ENCODE measurements at regions not wholly inside any gene's neighbourhood (a gene's known extent, or its start where the extent isn't known, plus 50 kb on each side); places are given as distances from the start of the nearest gene placed in this dataset.
"Not testable (repeated sequence)": the region's sequence is repeated elsewhere in the genome, so short reads cannot be mapped to it uniquely, and the experiment has no call there.

GRCh38 chr21:21860888-21861287 is 862.7 kb downstream of the NCAM2 start:
- DNase-seq, result no peak

DNA sequence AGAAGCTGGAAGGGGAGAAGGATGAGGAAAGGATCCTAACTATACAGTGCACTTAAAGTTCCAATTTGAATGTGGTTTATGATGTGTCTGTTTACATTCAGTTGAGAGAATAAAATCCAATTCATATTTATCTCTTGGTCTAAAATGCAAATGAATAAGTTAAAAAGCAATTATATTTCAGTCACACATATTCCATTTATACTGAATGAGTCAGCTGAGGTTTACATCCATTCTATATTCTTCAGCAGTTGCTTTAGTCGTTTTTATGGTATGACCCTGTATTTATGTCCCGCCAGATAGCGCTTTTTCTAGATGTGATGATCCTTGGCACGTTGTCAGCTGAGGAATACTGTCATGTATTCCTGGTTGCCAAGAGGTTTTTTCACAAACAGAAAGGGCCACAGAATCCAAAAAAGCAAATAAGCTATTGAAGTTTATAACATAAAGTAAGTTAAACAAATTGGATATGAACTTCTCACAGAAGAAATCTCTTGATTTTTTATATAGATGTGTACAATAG is 866.2 kb downstream of the NCAM2 start:
- no peak for DNase-seq

DNA sequence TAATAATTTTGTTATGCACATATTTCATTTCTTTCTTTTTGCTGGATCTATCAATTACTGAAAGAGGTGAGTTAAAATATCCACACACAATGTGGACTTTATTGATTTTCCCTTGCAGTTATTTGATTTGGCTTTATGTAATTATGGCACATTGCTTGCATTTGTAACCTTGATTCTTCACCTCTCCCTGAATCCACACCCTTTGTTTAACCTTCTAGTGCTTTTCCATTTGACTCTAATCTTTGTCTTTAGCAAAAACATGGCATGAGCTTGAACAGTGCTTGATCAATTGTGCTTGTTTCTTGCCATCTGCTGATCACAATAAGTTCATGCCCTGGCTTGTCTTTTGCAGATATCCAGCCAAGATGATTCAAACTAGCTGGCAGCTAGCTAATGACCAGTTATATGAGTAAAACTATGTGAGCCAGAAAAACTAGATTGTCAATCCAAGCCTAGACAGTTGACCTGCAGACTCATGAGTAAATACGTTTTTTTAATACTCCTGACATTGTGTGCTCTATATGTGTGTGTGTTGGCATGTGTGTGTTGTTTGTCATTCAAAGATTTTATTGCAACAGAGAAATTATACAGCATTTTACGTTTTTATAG is 899.2 kb downstream of the NCAM2 start:
- DNase-seq, result no peak

DNA sequence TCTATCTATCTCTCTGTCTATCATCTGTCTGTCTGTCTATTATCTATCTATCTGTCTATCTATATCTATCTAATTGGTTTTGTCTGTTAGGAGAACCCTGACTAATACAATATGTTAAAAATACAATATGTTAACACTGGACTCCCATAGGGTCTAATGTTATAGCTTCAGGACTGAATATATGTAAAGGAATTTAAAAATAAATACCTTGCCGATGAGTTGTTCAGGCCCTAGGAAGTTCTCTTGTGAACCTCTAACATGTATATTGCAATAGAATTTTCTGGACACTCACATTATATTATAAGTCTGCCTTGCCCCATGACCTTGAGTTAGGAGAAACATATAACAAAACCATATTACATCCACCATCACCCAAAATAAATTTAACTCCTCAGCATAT is 900.6 kb downstream of the NCAM2 start:
- DNase-seq, result no peak

DNA sequence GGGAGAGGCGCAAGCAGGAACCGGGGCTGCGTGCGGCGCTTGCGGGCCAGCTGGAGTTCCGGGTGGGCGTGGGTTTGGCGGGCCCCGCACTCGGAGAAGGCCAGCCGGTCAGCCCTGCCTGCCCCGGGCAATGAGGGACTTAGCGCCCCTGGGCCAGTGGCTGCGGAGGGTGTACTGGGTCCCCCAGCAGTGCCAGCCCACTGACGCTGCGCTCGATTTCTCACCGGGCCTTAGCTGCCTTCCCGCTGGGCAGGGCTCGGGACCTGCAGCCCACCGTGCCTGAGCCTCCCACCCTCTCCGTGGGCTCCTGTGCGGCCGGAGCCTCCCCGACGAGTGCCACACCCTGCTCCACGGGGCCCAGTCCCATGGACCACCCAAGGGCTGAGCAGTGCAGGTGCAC is 904.2 kb downstream of the NCAM2 start:
- not testable (repeated sequence) for DNase-seq

GRCh38 chr21:21907271-21907670 is 909.1 kb downstream of the NCAM2 start:
- no peak for DNase-seq

- no peak for DNase-seq
These were observed 917.6 kb downstream of the NCAM2 start for GRCh38 chr21:21915816-21916215.

DNA sequence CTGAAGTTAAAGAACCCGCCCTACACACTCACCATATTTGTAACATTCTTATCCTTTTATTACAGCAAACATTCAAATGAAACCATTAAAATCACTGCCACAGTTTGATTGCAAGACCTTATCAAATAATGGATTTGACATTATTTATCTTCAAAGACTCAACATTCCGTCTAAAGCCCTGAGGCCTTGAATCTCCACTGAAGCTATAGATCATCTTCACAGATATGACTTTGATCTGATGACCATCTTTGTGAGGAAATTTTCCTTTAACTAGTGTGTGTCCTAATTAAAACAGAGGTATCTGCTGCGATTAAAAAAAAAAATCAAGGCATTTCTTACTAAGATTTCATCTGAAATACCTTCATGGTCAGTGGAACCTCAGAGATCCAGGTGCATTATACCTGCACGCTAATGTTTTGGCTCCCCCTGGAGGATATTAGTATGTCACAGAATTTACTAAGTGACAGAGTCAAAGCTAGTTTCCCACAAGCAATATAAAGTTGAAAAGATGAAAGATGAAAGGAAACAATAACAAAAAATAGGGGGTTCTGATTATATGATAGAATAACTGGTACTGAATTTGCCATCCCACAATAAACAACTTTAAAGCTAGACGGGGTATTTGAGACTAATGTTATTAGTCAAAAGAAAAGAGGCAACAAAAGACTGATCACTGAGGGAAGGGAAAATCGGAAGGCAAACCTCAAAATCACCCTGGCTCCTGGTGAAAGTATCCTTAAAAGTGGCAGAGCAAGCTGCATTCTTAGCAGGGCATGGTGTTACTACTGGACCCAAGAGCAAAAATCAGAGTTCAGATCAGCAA is 923.4 kb downstream of the NCAM2 start:
- DNase-seq, result no peak

- no peak for DNase-seq
These were observed 931.0 kb downstream of the NCAM2 start for GRCh38 chr21:21929226-21929625.

DNA sequence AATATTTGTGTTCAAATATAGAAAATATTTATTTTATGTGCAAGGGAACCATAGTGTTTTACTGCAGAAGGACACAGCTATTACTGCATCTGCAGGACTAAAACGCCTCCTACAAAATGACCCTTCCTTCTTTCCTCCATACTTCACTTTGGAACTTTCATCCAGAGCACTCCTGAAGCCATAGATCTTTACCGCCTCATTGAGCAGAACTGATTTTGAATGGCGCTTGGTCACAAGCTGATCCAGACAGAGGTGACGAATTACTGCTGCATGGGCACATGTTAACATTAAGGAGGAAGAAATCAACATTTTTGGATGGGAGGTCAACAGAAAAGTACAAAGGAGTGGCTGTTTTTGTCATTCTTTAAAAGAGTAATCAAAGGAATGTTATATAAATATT is 931.6 kb downstream of the NCAM2 start:
- no peak for DNase-seq

- no peak for DNase-seq
These were observed 954.4 kb downstream of the NCAM2 start for GRCh38 chr21:21952566-21952965.

DNA sequence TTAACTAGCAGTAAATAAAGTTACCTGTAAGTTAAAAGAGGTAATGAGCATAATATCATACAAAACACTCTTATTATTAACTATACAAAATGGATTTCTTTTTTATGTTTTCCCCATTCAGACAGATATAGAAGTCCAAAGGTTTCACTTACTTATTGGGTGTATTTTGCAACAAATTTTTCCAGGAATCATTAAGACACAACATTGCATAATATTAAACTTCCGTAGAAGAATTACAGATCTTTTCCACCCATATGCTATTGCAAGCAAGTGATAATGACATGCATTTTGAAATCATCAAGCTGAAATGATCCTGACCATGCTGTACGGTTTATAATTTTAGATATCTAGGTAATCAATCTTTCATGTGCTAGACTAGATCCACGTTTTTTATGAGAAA is 957.0 kb downstream of the NCAM2 start:
- DNase-seq, result no peak

DNA sequence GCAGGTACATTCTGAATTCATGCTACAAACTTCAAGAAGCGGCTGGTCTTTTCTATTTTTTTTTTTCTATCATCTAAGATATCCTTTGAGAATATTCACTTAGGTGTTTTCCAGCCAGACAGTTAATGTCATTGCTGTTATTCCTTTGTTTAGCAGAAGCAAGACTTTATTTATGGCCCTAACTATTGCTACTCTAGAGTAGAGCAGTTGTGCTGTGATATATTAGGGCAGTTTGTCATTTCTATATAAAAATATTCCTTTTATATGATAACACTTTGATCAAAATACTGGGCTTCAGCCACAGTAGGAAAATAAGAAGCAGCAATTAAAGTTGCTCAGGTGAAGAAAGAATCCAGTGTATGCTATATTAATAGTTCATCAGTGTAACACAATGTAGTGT is 959.3 kb downstream of the NCAM2 start:
- DNase-seq, result no peak

DNA sequence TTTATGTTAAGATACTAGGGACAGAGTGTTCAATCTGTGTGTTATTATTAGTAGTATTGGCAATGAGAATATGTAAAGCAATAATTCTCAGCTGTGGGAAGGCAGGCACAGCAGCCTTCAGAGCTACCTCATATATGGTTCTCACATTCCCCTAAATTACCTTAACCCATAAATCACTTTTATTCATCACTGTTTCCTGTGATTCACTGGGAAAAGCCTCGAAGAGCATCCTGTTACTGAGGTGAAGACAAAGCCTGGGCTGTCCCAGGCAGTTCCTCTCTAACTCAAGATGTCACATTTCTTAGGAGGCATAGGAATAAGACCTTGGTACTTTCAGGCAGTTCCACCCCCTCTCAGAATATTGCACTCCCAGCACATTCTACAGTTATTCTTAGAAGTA is 965.7 kb downstream of the NCAM2 start:
- DNase-seq, result no peak

DNA sequence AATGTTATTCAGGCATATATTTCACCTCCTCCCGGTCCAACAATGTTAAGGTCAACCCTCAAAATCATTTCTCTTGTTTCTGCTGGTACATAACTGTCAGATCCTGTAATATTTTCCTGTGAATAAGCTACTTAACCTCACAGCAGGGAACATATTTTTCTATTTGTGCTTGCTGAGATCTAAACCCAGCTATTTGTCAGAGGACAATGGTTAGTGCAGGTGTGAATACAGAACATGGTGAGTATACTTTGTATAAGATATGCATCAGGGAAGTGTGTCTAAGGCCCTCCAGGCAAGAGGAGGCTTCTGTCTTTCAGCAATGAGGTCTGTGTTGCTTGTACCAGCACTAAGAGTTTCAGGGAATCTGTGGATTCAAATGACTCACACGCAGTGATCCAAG is 970.6 kb downstream of the NCAM2 start:
- DNase-seq, result no peak

DNA sequence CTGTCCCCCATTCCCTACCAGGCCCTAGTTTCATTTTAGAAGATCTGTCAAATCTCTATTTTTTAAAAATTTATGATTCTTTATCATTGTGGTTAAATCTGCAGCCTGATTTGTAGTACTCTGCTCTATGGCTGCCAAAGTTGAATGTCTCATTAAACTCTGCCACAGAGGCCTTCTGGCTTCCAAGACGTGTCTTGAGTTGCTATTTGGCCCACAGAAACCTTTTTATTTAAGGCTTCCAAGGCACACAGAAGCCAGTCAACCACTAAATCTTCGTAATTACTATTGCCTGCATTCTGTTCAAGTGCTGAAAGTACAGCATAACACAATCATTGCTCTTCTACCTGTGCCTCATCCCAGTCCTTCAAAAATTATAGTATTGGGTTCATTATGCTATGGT is 971.0 kb downstream of the NCAM2 start:
- DNase-seq, result no peak

- DNase-seq, result no peak
These were observed 973.2 kb downstream of the NCAM2 start for GRCh38 chr21:21971384-21971783.

- DNase-seq, result no peak
These were observed 975.6 kb downstream of the NCAM2 start for GRCh38 chr21:21973806-21974205.

DNA sequence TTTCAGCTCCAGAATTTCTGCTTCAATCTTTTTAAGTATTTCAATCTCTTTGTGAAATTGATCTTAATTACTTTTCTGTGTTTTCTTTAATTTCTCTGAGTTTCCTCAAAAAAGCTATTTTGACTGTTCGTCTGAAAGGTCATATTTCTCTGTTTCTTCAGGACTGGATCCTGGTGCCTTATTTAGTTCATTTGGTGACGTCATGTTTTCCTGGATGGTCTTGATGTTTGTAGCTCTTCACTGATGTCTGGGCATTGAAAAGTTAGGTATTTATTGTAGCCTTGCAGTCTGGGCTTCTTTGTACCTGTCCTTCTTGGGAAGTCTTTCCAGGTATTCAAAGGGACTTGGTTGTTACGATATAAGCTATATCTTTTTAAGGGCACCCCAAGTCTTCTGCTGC is 998.7 kb downstream of the NCAM2 start:
- DNase-seq, result no peak

DNA sequence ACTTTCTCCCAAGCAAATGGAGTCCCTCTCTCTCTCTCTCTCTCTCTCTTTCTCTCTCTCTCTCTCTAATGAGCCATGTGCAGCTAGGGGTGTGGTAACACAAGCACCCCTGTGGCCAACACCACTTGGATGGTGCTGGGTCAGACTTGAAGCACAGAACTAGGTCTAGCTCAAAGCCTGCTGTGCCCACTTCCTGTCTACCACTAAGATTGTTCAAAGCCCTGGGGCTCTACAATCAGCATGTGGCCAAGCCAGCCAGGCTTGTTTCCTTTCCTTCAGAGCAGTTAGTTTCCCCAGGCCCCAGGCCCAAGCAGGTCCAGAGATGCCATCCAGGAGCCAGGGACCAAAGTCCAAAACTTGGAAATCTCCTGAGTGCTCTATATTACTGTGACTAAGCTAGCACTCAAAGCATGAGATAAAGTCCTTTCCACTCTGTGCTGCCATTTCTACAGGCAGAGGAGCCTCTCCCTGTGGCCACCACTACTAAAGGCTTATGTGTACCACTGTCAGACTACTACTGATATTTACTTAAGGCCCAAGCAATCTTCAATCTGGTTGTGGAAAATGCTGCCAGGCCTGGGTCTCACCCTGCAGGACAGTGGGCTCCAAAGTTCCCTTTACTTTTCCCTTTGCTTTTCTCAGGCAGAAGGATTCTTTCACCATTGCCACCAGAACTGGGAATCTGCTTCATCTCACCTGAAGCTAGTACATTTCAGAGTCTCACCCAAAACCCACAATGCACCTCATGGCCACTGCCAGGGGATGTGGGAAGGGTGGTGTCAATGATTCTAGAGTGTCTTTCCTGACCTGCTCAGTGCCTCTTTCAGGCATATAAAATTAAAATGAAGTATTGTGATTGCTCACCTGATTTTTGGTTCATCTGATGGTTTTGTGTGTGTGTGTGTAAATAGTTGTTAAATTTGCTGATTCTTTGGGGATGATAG is 999.5 kb downstream of the NCAM2 start:
- DNase-seq, result no peak

- DNase-seq, result no peak
These were observed 1021.6 kb downstream of the NCAM2 start for GRCh38 chr21:22019766-22020165.

DNA sequence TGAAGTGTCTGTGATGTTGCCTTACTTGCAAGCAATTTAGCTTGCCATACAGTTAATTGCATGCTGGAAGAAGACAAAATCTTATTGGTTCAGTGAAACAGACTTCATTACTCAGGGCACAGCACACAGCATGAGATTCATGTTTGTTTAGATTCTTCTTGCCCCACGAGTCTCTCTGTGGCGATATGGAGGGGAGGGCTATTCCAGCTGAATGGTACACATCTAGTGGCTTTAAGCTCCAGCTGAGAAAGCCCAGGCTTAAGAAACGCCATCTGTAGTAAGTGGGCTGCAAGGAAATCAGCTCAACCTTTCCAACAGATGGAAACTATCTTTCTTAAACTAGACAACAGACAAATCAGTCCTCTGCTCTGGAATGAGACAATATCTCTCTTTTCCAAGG is 1022.0 kb downstream of the NCAM2 start:
- DNase-seq, result no peak

DNA sequence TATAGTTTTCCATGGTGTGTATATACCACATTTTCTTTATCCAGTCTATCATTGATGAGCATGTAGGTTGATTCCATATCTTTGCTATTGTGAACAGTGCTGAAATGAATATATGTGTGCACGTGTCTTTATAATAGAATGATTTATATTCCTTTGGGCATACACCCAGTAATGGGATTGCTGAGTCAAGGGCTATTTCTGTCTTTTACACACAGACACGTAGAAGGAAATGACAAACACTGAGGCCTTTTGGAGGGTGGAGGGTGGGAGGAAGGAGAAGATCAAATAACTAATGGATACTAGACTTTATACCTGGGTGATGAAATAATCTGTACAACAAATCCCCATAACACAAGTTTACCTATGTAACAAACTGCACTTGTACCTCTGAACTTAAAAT is 1025.7 kb downstream of the NCAM2 start:
- not testable (repeated sequence) for DNase-seq

Data from NCI-H524 treated with DMSO at 0.1 percent for 48 hours (cell line).